Common myeloid progenitor, CD34-positive (primary cell): ENCODE measurements at regions not wholly inside any gene's neighbourhood (a gene's known extent, or its start where the extent isn't known, plus 50 kb on each side); places are given as distances from the start of the nearest gene placed in this dataset.

ENCODE experiments used
- CTCF ChIA-PET: fragments of 350-600 bp; sonication (Branson Sonifier 250); formaldehyde crosslinking; loops from one replicate; lab custom pipeline; 2021; ENCODE audit warnings: antibody characterized with exemption; lab: Charles Lee
- POLR2A ChIA-PET: fragments of 350-600 bp; sonication (Branson Sonifier 250); formaldehyde crosslinking; loops from one replicate; lab custom pipeline; 2021; ENCODE audit warnings: antibody characterized with exemption; lab: Charles Lee
- DNase-seq, 3 donors: peaks; one replicate each; pipeline versions ENCODE4 v3.0.0 to v3.0.0-alpha.2; 2013
- H3K27ac ChIP-seq, 2 experiments: 1 replicate in 1 of 2; 2 replicates in 1 of 2; pipeline ENCODE4 v1.7.0; 2013; ENCODE audit warnings: inconsistent platforms in 2 of 2, low read length in 2 of 2, mild to moderate bottlenecking in 2 of 2, low read depth in 1 of 2, moderate library complexity in 1 of 2; ENCODE audit not compliant: severe bottlenecking in 2 of 2, insufficient read depth in 1 of 2, poor library complexity in 1 of 2
- H3K27me3 ChIP-seq, 5 experiments: replicated peaks in 2 of 5; 1 replicate in 3 of 5; 2 replicates in 2 of 5; pipeline versions ENCODE4 v1.6.1 to v1.7.0; 2013; ENCODE audit warnings: low read length in 4 of 5, mild to moderate bottlenecking in 2 of 5, moderate library complexity in 2 of 5, inconsistent platforms in 1 of 5; ENCODE audit not compliant: insufficient read depth in 5 of 5, control insufficient read depth in 4 of 5
- H3K36me3 ChIP-seq, 4 experiments: 1 replicate in 2 of 4; 2 replicates in 2 of 4; pipeline versions ENCODE4 v1.6.1 to v1.7.0; 2013; ENCODE audit warnings: low read length in 3 of 4, control low read depth in 1 of 4, mild to moderate bottlenecking in 1 of 4; ENCODE audit not compliant: control insufficient read depth in 4 of 4, insufficient read depth in 4 of 4
- H3K4me1 ChIP-seq, 4 experiments: 1 replicate in 3 of 4; 2 replicates in 1 of 4; pipeline versions ENCODE4 v1.6.1 to v1.7.1; 2013; ENCODE audit warnings: low read length in 3 of 4, mild to moderate bottlenecking in 3 of 4, control low read depth in 1 of 4, inconsistent platforms in 1 of 4, moderate library complexity in 1 of 4; ENCODE audit not compliant: control insufficient read depth in 4 of 4, insufficient read depth in 4 of 4; ENCODE audit errors: control extremely low read depth in 1 of 4
- H3K4me3 ChIP-seq, 7 experiments: 1 replicate in 4 of 7; 2 replicates in 3 of 7; pipeline versions ENCODE4 v1.5.1 to v1.7.0; 2013; ENCODE audit warnings: mild to moderate bottlenecking in 7 of 7, low read length in 6 of 7, moderate library complexity in 6 of 7, inconsistent platforms in 2 of 7, low read depth in 2 of 7, control low read depth in 1 of 7; ENCODE audit not compliant: insufficient read depth in 4 of 7, control insufficient read depth in 1 of 7; ENCODE audit errors: extremely low read depth in 1 of 7
- H3K9me3 ChIP-seq, 5 experiments: 1 replicate in 4 of 5; 2 replicates in 1 of 5; pipeline versions ENCODE4 v1.6.1 to v1.7.1; 2013; ENCODE audit warnings: low read length in 4 of 5, mild to moderate bottlenecking in 2 of 5, inconsistent platforms in 1 of 5, low read depth in 1 of 5, moderate library complexity in 1 of 5; ENCODE audit not compliant: control insufficient read depth in 4 of 5, insufficient read depth in 2 of 5; ENCODE audit errors: control extremely low read depth in 1 of 5
- WGBS: methylation state at CpG from one replicate; pipeline ENCODE4 v1.1.5; 2013; ENCODE audit not compliant: insufficient coverage; 5-methylcytosine and 5-hydroxymethylcytosine counted together

DNA sequence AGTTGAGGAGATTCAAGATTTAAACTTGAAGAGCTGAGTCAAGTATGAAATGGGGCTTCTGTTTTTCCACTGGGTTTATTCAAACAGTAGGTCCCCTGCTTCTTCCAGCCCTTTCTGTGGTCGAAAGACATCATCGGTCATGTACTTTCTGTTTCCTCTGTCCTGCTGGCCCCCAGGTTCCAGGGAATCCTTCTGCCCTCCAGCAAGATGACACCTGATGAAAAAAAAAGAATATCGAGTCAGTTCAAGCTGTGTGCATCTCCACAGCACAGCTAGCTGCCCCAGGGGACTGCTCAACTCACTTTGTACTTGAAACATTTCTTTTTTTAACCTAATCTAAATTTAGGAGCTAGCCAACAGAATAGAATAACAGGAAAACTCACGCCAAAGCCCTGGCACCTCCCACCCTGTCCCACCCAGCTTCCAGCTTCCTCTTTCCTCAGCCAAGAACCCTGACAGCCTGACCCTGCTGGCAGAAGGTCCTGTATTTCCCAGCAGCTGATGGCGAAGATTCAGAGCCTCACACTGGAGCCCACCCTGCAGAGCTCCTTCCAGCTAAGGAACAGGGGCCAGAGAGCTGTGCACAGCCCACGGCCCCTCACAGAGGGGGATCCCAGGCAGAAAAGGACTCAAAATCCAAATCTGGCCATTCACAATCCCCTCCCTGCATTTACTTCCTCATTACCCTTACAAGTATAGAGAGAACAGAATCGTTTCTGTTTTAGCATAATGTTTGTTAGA, 176.5 kb downstream of the PSMG1 start:
- Histone ChIP-seq H3K4me3 (peak overlapping the region in 4 of 7 experiments; percentile 1 to 52 (median 44)), H3K27ac (peak overlapping the region in 1 of 2 experiments; percentile 30), H3K27me3 (no peaks in the 10 kb centered on the region), H3K9me3 (no peaks in the 10 kb centered on the region), H3K4me1 (peaks cover 15 to 94% (median 71%) of the 10 kb centered on the region in 4 experiments), H3K36me3 (no peaks in the 10 kb centered on the region)
- peak in 2 of 3 donors; percentile 69 to 82 for DNase-seq
- ChIA-PET CTCF (interaction anchor here (0.6 to 1.7 kb wide), 7 partner anchors 9 to 131 kb away, joined by 3 to 7 read pairs (median 4); no protein-coding TSS in a partner anchor), POLR2A (interaction anchor here (1.3 to 1.9 kb wide), 2 partner anchors 18 to 22 kb away, joined by 3 to 4 read pairs; no protein-coding TSS in a partner anchor)
- WGBS = 4% methylated on average over 5 of the region's 7 CpGs

DNA sequence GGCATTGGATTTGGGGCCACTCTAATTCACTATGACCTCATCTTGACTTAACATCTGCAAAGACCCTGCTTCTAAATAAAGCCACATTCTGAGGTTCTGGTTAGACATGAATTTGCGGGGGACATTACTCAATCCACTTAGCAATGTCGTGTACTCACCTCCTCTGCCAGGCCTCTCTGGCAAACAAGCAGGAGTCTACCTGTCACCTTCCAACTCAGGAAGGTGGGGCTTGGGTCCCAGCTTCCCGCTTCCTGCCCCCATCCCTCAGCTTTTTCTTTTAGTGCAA, 177.8 kb downstream of the PSMG1 start:
- H3K36me3 ChIP-seq = no peaks in the 10 kb centered on the region
- POLR2A ChIA-PET = interaction anchor here (1.9 to 2.2 kb wide), 2 partner anchors 17 to 20 kb away, joined by 4 to 8 read pairs; no protein-coding TSS in a partner anchor
- peak overlapping the region in 2 of 7 experiments; percentile 39 to 48 for H3K4me3 ChIP-seq
- CTCF ChIA-PET = interaction anchor here (1.0 to 2.5 kb wide), 6 partner anchors 10 to 198 kb away, joined by 3 to 12 read pairs (median 5); no protein-coding TSS in a partner anchor
- no peaks in the 10 kb centered on the region for H3K27me3 ChIP-seq
- peak overlapping the region; percentile 47 to 77 for H3K27ac ChIP-seq
- peaks cover 12 to 94% (median 72%) of the 10 kb centered on the region in 4 experiments for H3K4me1 ChIP-seq
- no peaks in the 10 kb centered on the region for H3K9me3 ChIP-seq
- WGBS = 20% methylated on average over 2 of the region's 3 CpGs
- peak in 2 of 3 donors; percentile 57 to 83 for DNase-seq

DNA sequence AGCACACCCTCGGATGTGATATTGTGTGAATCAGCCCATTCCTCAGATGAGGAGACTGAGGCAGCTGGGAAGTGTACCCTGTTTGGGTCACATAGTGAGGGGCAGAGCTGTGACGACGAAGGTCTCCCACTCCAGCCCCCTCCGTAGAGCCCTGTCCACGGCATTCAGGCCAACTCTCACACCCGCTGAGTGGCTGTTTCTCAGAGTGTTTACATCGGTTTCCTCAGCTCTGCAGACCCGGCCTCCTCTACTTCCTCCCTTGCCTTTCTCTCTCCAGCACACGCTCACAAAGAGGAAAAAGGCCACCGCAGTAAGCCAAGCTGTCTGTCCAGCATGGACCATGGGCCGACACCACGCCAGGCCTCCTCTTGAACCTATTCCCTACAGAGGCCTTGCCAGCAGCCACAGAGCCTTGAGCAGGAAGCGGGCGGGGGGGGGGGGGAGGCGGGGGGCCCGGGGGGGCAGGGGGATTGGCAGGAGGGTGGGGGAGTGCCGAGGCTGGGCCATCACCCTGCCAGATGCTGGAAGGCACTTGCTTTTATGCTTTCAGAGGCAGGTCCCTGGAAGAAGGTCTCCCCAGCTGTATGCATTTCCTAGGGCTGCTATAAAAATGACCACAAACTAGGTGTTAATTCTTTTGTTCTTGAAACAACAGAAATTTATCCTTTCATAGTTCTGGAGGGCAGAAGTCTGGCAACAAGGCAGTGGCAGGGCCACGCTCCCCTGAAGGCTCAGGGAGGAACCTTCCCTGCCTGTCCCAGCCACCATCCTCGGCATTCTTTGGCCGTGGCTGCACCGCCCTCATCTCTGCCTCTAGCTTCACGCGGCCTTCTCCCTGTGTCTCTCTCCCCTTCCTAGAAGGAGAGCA, 178.4 kb downstream of the PSMG1 start:
- Histone ChIP-seq H3K4me1 (peaks cover 12 to 94% (median 75%) of the 10 kb centered on the region in 4 experiments), H3K4me3 (peak overlapping the region in 3 of 7 experiments; percentile 15 to 48 (median 45)), H3K9me3 (no peaks in the 10 kb centered on the region), H3K36me3 (no peaks in the 10 kb centered on the region), H3K27ac (peak overlapping the region; percentile 82 to 88), H3K27me3 (no peaks in the 10 kb centered on the region)
- 9% methylated on average over 15 of the region's 23 CpGs for WGBS
- CTCF ChIA-PET = interaction anchor here (0.9 to 2.5 kb wide), 6 partner anchors 11 to 269 kb away, joined by 3 to 12 read pairs (median 3); no protein-coding TSS in a partner anchor
- peak; percentile 51 to 93 (median 88) for DNase-seq
- POLR2A ChIA-PET = interaction anchor here (1.0 to 2.2 kb wide), 4 partner anchors 16 to 19 kb away, joined by 3 to 8 read pairs (median 4); no protein-coding TSS in a partner anchor

DNA sequence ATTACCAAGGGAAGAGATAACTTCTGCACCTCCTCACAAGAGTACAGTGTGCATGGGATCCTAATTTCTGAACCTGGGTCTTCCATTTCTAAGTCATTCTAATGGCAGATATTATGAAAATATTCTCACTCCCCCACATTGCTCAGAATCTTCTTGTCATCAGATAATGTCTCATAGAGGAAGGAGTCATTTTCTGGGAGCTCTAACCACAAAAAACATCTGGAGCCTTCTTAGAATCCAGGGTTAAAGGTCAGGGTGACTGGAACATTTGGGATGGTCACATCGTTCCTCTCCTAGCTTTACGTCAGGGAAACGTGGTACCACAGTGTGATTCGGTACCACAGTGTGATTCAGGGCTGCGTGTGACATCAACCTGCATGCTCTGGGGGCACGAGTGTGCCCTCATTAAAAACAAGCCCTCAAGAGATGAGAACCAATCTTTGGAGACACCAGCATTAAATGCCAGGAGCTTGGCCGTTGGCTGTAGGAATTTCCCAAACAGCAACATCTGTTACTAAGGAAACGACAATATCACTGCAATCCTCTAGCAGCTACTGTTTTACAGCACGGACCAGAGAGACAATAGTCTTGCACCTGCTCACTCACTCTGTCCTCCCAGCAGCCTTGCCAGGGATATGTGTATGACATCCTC, 179.1 kb downstream of the PSMG1 start:
- 51% methylated on average over 9 of the region's 9 CpGs for WGBS
- POLR2A ChIA-PET = interaction anchor here (0.6 to 2.2 kb wide), 4 partner anchors 16 to 125 kb away, joined by 3 to 8 read pairs (median 4); no protein-coding TSS in a partner anchor
- Histone ChIP-seq H3K27me3 (no peaks in the 10 kb centered on the region), H3K4me1 (peaks cover 12 to 97% (median 78%) of the 10 kb centered on the region in 4 experiments), H3K36me3 (no peaks in the 10 kb centered on the region), H3K9me3 (no peaks in the 10 kb centered on the region), H3K4me3 (peak overlapping the region in 1 of 7 experiments; percentile 45), H3K27ac (peak overlapping the region; percentile 82 to 88)
- CTCF ChIA-PET = interaction anchor here (0.9 to 2.5 kb wide), 5 partner anchors 11 to 268 kb away, joined by 3 to 12 read pairs (median 3); no protein-coding TSS in a partner anchor
- peak; percentile 49 to 91 (median 90) for DNase-seq

DNA sequence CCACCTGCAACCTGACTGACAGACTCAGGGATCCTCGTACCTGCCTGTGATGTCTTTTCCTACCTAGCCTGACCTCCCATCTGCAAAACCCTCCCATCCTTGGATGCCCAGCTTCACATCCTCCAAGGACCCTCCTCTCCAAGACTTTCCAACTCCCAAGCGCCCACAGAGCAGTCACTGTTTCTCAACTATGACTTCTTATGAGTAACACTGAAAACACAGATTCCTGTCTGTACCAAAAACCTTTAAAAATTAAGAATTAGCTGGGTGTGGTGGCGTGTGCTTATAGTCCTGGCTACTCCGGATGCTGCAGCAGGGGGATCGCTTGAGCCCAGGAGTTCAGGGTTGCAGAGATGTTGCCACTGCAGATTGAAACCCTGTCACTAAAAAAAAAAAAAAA, 181.9 kb downstream of the PSMG1 start:
- peaks cover 12 to 98% (median 74%) of the 10 kb centered on the region in 4 experiments for H3K4me1 ChIP-seq
- WGBS = 88% methylated on average over 1 of the region's 5 CpGs
- no peak overlapping the region for H3K4me3 ChIP-seq
- no peak overlapping the region for H3K27ac ChIP-seq
- H3K9me3 ChIP-seq = no peaks in the 10 kb centered on the region
- H3K27me3 ChIP-seq = no peaks in the 10 kb centered on the region
- no peak for DNase-seq
- POLR2A ChIA-PET = no interaction called here
- H3K36me3 ChIP-seq = no peaks in the 10 kb centered on the region
- CTCF ChIA-PET = no interaction called here

DNA sequence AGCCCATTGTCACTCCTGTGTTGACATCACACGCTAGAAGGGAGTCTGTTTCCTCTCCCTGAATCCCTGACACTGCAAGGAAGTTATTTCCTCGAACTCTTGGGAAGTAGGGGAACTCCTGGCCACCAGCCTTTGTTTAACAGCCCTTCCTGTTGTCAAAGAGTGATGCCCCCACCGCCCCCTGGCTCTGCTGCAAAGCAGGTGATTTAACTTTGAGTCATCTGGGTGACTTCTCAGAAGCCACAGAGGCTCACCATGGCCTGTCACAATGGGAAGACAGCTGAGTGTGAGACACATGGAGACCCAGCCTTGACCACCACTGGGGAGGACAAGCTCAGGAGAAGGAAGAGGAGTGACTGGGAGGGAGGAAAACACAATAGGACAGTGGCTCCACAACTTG, 182.8 kb downstream of the PSMG1 start:
- Histone ChIP-seq H3K27me3 (no peaks in the 10 kb centered on the region), H3K4me1 (peaks cover 9 to 98% (median 74%) of the 10 kb centered on the region in 4 experiments), H3K27ac (peak overlapping the region in 1 of 2 experiments; percentile 13), H3K4me3 (no peak overlapping the region), H3K36me3 (no peaks in the 10 kb centered on the region), H3K9me3 (no peaks in the 10 kb centered on the region)
- peak in 2 of 3 donors; percentile 48 to 75 for DNase-seq
- 31% methylated on average over 3 of the region's 3 CpGs for WGBS
- CTCF ChIA-PET = interaction anchor here (1.2 kb wide), 1 partner anchor 15 kb away, joined by 3 read pairs; no protein-coding TSS in a partner anchor
- POLR2A ChIA-PET = no interaction called here
